ENCODE measurements at regions not wholly inside any gene's neighbourhood (a gene's known extent, or its start where the extent isn't known, plus 50 kb on each side); places are given as distances from the start of the nearest gene placed in this dataset.

DNA sequence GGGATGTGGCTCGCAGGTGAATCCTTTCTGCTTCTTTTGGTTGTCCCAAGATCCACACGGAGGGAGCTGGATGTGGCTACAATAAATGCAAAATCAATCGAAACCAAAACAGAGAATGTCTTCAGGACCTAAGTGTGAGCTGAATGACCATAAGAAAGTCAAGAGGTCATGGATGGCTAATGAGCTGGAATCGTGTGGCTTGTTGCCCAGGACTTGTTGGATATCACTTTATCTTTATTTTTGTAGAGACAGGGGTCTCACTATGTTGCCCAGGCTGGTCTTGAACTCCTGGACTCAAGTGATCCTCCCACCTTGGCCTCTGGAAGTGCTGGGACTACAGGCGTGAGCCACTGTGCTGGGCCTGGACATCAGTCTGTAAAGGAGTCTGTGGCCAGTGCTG is 326.8 kb upstream of the N4BP1 start:
- TF ChIP-seq EZH2 (optimal IDR thresholded peaks at IDR 0.05; ENCODE audit: low read depth, low read length) = no peak
- TF ChIP-seq CTCF (IDR thresholded peaks at IDR 0.05; ENCODE audit: low read length) = no peak
